ENCODE measurements at regions not wholly inside any gene's neighbourhood (a gene's known extent, or its start where the extent isn't known, plus 50 kb on each side); places are given as distances from the start of the nearest gene placed in this dataset.

GRCh38 chr4:35525192-35525978 lies 718.9 kb downstream of the ARAP2 start:
- DNase-seq (ENCODE audit: low spot score), result no peak
- no peak overlapping the region for H3K27ac ChIP-seq
- TF ChIP-seq CTCF (IDR thresholded peaks at IDR 0.05), result no peak
- H3K4me3 ChIP-seq, result no peak overlapping the region

- no peak for TF ChIP-seq CTCF (IDR thresholded peaks at IDR 0.05)
- no peak overlapping the region for H3K4me3 ChIP-seq
- DNase-seq (ENCODE audit: low spot score), result no peak
- H3K27ac ChIP-seq, result no peak overlapping the region
These were observed 717.9 kb downstream of the ARAP2 start for GRCh38 chr4:35526456-35526855.

- no peak for TF ChIP-seq CTCF (IDR thresholded peaks at IDR 0.05)
- Histone ChIP-seq H3K27ac (no peak overlapping the region), H3K4me3 (no peak overlapping the region)
- no peak for DNase-seq (ENCODE audit: low spot score)
These were observed 709.4 kb downstream of the ARAP2 start for GRCh38 chr4:35534962-35535361.

- DNase-seq (ENCODE audit: low spot score), result no peak
- no peak overlapping the region for H3K4me3 ChIP-seq
- H3K27ac ChIP-seq, result no peak overlapping the region
- no peak for TF ChIP-seq CTCF (IDR thresholded peaks at IDR 0.05)
These were observed 705.5 kb downstream of the ARAP2 start for GRCh38 chr4:35538807-35539206.

GRCh38 chr4:35539404-35540055 lies 704.8 kb downstream of the ARAP2 start:
- no peak for DNase-seq (ENCODE audit: low spot score)
- Histone ChIP-seq H3K4me3 (no peak overlapping the region), H3K27ac (no peak overlapping the region)
- TF ChIP-seq CTCF (IDR thresholded peaks at IDR 0.05), result no peak

- no peak for DNase-seq (ENCODE audit: low spot score)
- Histone ChIP-seq H3K4me3 (no peak overlapping the region), H3K27ac (no peak overlapping the region)
- TF ChIP-seq CTCF (IDR thresholded peaks at IDR 0.05), result no peak
These were observed 703.0 kb downstream of the ARAP2 start for GRCh38 chr4:35541146-35541887.
